Trophoblast cell (in vitro differentiated cells and primary cell): ENCODE measurements at regions not wholly inside any gene's neighbourhood (a gene's known extent, or its start where the extent isn't known, plus 50 kb on each side); places are given as distances from the start of the nearest gene placed in this dataset.

Experiments used
- DNase-seq, 2 donors: peaks; one replicate each; pipeline ENCODE4 v3.0.0-alpha.2; 2016
- H2AFZ ChIP-seq: 2 replicates; pipeline ENCODE4 v1.6.1; 2013; ENCODE audit warnings: low read length, moderate library complexity, mild to moderate bottlenecking; ENCODE audit not compliant: insufficient read depth, poor library complexity
- H2AK5ac ChIP-seq: 2 replicates; pipeline ENCODE4 v1.6.1; 2013; ENCODE audit warnings: mild to moderate bottlenecking, low read length
- H2BK120ac ChIP-seq: 2 replicates; pipeline ENCODE4 v1.6.1; 2013; ENCODE audit warnings: low read length, mild to moderate bottlenecking, moderate library complexity; ENCODE audit not compliant: insufficient read depth, poor library complexity
- H2BK12ac ChIP-seq: 2 replicates; pipeline ENCODE4 v1.6.1; 2013; ENCODE audit warnings: mild to moderate bottlenecking, low read length, moderate library complexity
- H2BK5ac ChIP-seq: 2 replicates; pipeline ENCODE4 v1.6.1; 2013; ENCODE audit warnings: low read length, low read depth, moderate library complexity, mild to moderate bottlenecking; ENCODE audit not compliant: poor library complexity
- H3K14ac ChIP-seq: 2 replicates; pipeline ENCODE4 v1.6.1; 2013; ENCODE audit warnings: mild to moderate bottlenecking, low read length
- H3K18ac ChIP-seq: 2 replicates; pipeline ENCODE4 v1.6.1; 2013; ENCODE audit warnings: mild to moderate bottlenecking, low read length
- H3K23ac ChIP-seq: 2 replicates; pipeline ENCODE4 v1.6.1; 2013; ENCODE audit warnings: low read length
- H3K27ac ChIP-seq: 2 replicates; pipeline ENCODE4 v1.5.1; 2013; ENCODE audit warnings: low read depth, mild to moderate bottlenecking, inconsistent platforms, low read length, moderate library complexity
- H3K27me3 ChIP-seq: 2 replicates; pipeline ENCODE4 v1.6.1; 2013; ENCODE audit warnings: inconsistent platforms, mild to moderate bottlenecking, low read length, moderate library complexity; ENCODE audit not compliant: insufficient read depth
- H3K36me3 ChIP-seq, 2 experiments: 1 replicate in 1 of 2; 2 replicates in 1 of 2; pipeline ENCODE4 v1.6.1; 2013; ENCODE audit warnings: low read length in 2 of 2, mild to moderate bottlenecking in 2 of 2, moderate library complexity in 1 of 2; ENCODE audit not compliant: insufficient read depth in 2 of 2, control insufficient read depth in 1 of 2
- H3K4ac ChIP-seq: 2 replicates; pipeline ENCODE4 v1.6.1; 2013; ENCODE audit warnings: low read depth, mild to moderate bottlenecking, low read length, moderate library complexity
- H3K4me1 ChIP-seq, 2 experiments: 1 replicate in 1 of 2; 2 replicates in 1 of 2; pipeline ENCODE4 v1.6.1; 2013; ENCODE audit warnings: low read length in 2 of 2, mild to moderate bottlenecking in 2 of 2, moderate library complexity in 1 of 2; ENCODE audit not compliant: insufficient read depth in 2 of 2, control insufficient read depth in 1 of 2
- H3K4me2 ChIP-seq: 2 replicates; pipeline ENCODE4 v1.6.1; 2013; ENCODE audit warnings: inconsistent platforms, mild to moderate bottlenecking, low read length, moderate library complexity
- H3K4me3 ChIP-seq: 2 replicates; pipeline ENCODE4 v1.5.1; 2013; ENCODE audit warnings: mild to moderate bottlenecking, low read depth, low read length, inconsistent platforms
- H3K79me1 ChIP-seq: one replicate; pipeline ENCODE4 v1.6.1; 2013; ENCODE audit warnings: low read length
- H3K79me2 ChIP-seq: 2 replicates; pipeline ENCODE4 v1.6.1; 2013; ENCODE audit warnings: low read length, mild to moderate bottlenecking; ENCODE audit not compliant: control insufficient read depth, insufficient read depth, poor library complexity
- H3K9ac ChIP-seq: 2 replicates; pipeline ENCODE4 v1.6.1; 2013; ENCODE audit warnings: mild to moderate bottlenecking, low read length
- H3K9me3 ChIP-seq: 2 replicates; pipeline ENCODE4 v1.6.1; 2013; ENCODE audit warnings: low read depth, mild to moderate bottlenecking, control low read depth, inconsistent platforms, low read length; ENCODE audit not compliant: insufficient read depth
- H4K12ac ChIP-seq: 2 replicates; pipeline ENCODE4 v1.6.1; 2013; ENCODE audit warnings: low read depth, mild to moderate bottlenecking, low read length, moderate library complexity
- H4K8ac ChIP-seq: 2 replicates; pipeline ENCODE4 v1.6.1; 2013; ENCODE audit warnings: low read depth, mild to moderate bottlenecking, low read length, moderate library complexity
- H4K91ac ChIP-seq: one replicate; pipeline ENCODE4 v1.6.1; 2013; ENCODE audit warnings: low read depth, mild to moderate bottlenecking, low read length, moderate library complexity
- WGBS: extraction: QIAGEN DNeasy Blood & Tissue Kit; methylation state at CpG from one replicate; pipeline ENCODE4 v1.1.7; 2013; ENCODE audit warnings: missing lambda C conversion rate; ENCODE audit not compliant: insufficient read length, insufficient coverage; ENCODE audit errors: extremely low coverage; 5-methylcytosine and 5-hydroxymethylcytosine counted together

DNA sequence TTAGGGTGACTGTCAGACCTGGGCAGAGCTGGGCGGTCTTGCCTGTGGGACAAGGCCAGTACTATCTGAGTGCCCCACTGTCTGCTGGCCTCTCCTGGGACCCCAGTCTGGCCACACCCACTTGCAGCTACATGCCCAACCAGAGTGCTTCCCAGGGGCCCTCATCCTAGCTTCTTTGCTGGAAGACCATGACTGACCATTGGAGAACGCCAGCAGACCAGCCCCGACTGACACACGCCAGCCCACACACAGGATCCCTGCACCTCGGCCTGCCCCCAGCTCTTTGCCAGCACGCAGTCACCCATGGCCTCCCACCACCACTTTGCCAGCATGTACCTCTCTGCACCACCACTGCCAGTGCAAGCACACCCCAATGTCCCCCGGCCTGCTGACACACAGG lies 585.7 kb downstream of the ZNF674 start:
- no peaks in the 10 kb centered on the region for H3K27me3 ChIP-seq
- H3K18ac ChIP-seq = no peak overlapping the region
- H4K12ac ChIP-seq = no peak overlapping the region
- no peak overlapping the region for H3K4me3 ChIP-seq
- H3K9ac ChIP-seq = no peak overlapping the region
- H2AFZ ChIP-seq = no peak overlapping the region
- no peak overlapping the region for H3K23ac ChIP-seq
- no peaks in the 10 kb centered on the region for H3K79me2 ChIP-seq
- H4K91ac ChIP-seq = no peak overlapping the region
- no peaks in the 10 kb centered on the region for H3K79me1 ChIP-seq
- no CpG with 5 or more reads among the region's 7 CpGs for WGBS
- no peak overlapping the region for H3K27ac ChIP-seq
- no peak overlapping the region for H3K14ac ChIP-seq
- H3K4me1 ChIP-seq = no peaks in the 10 kb centered on the region
- no peaks in the 10 kb centered on the region for H3K36me3 ChIP-seq
- no peak overlapping the region for H4K8ac ChIP-seq
- H2BK5ac ChIP-seq = no peak overlapping the region
- no peak for DNase-seq
- no peaks in the 10 kb centered on the region for H3K9me3 ChIP-seq
- H2AK5ac ChIP-seq = no peak overlapping the region
- no peak overlapping the region for H3K4me2 ChIP-seq
- no peak overlapping the region for H3K4ac ChIP-seq
- no peak overlapping the region for H2BK120ac ChIP-seq
- no peak overlapping the region for H2BK12ac ChIP-seq

DNA sequence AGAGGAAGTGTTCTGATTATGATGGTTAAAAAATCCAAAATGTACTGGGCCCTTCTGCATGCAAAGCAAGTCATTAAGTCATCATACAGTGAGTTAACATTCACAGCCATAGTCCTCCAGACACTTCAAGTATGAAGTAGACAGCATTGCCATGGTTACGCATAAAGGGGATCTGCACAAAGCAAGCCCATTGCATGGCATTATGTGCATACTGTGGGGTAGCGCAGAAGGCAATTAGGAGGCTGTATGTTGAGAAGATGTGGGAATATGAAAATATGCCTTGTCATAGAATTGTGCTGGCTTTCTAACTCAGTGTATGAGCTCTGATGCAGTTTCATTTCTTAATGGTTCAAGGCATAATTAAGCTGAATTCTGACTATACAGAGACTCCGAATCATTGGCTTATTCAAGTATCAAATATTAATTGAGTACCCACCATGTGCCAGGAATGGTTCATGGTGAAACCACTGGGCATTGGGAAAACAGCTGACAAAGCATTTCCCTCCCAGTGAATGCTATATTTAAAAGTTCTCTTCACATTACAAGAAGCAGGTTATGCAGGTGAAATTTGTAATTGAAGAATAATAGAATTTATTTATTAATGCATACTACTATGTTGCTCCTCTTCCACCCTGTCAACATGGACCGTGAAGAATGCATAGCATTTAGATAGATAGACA lies 588.9 kb downstream of the ZNF674 start:
- no peak overlapping the region for H2BK5ac ChIP-seq
- H3K79me1 ChIP-seq = no peaks in the 10 kb centered on the region
- H3K4me1 ChIP-seq = no peaks in the 10 kb centered on the region
- H2AFZ ChIP-seq = no peak overlapping the region
- no peak overlapping the region for H3K4me3 ChIP-seq
- no peak overlapping the region for H3K14ac ChIP-seq
- H3K23ac ChIP-seq = no peak overlapping the region
- H3K36me3 ChIP-seq = no peaks in the 10 kb centered on the region
- H3K27ac ChIP-seq = no peak overlapping the region
- no CpG with 5 or more reads among the region's 4 CpGs for WGBS
- no peak overlapping the region for H2BK12ac ChIP-seq
- no peak overlapping the region for H3K9ac ChIP-seq
- H3K79me2 ChIP-seq = no peaks in the 10 kb centered on the region
- H3K4me2 ChIP-seq = no peak overlapping the region
- H3K18ac ChIP-seq = no peak overlapping the region
- no peak overlapping the region for H3K4ac ChIP-seq
- H2BK120ac ChIP-seq = no peak overlapping the region
- no peak overlapping the region for H2AK5ac ChIP-seq
- H4K12ac ChIP-seq = no peak overlapping the region
- H4K8ac ChIP-seq = no peak overlapping the region
- no peak for DNase-seq
- H3K9me3 ChIP-seq = no peaks in the 10 kb centered on the region
- no peaks in the 10 kb centered on the region for H3K27me3 ChIP-seq
- no peak overlapping the region for H4K91ac ChIP-seq

DNA sequence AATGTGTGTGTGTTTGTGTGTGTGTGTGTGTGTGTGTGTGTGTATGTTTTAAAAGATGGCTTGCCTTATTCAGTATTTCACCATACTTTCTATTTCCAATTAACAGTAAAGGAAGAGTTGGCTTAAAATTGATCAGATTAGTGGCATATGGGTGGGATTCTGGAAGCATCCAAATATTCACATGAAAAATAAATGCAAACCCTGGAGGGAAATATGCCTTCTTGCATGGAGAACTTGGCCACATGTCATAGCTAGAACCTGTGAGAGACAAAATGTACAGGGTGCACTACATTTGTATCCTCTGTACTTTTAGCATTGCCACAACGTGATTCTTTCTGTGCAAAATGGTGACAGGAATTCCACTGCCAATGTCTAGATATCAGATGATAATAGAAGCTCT lies 589.6 kb downstream of the ZNF674 start:
- Histone ChIP-seq H3K27ac (no peak overlapping the region), H3K4me1 (no peaks in the 10 kb centered on the region), H3K79me1 (no peaks in the 10 kb centered on the region), H3K4me3 (no peak overlapping the region), H3K27me3 (no peaks in the 10 kb centered on the region), H2BK5ac (no peak overlapping the region), H2AK5ac (no peak overlapping the region), H3K9me3 (no peaks in the 10 kb centered on the region), H2BK12ac (no peak overlapping the region), H3K9ac (no peak overlapping the region), H4K8ac (no peak overlapping the region), H4K12ac (no peak overlapping the region), H4K91ac (no peak overlapping the region), H3K23ac (no peak overlapping the region), H2AFZ (no peak overlapping the region), H3K4me2 (no peak overlapping the region), H3K4ac (no peak overlapping the region), H3K79me2 (no peaks in the 10 kb centered on the region), H3K18ac (no peak overlapping the region), H2BK120ac (no peak overlapping the region), H3K36me3 (no peaks in the 10 kb centered on the region), H3K14ac (no peak overlapping the region)
- DNase-seq = no peak
- no CpG with 5 or more reads among the region's 1 CpG for WGBS

GRCh38 chrX:45954026-45954425 lies 591.2 kb downstream of the ZNF674 start:
- no CpG with 5 or more reads among the region's 2 CpGs for whole genome bisulfite sequencing
- Histone ChIP-seq H4K91ac (no peak overlapping the region), H2BK12ac (no peak overlapping the region)

More at GRCh38 chrX:45954026-45954425, 591.2 kb downstream of the ZNF674 start:
- no peak overlapping the region for H3K14ac ChIP-seq
- H3K4me1 ChIP-seq = no peaks in the 10 kb centered on the region
- peak; percentile 72 to 82 for DNase-seq
- H3K4me3 ChIP-seq = no peak overlapping the region
- no peak overlapping the region for H4K12ac ChIP-seq
- no peak overlapping the region for H2BK5ac ChIP-seq
- no peak overlapping the region for H4K8ac ChIP-seq
- no peak overlapping the region for H3K9ac ChIP-seq
- H3K27me3 ChIP-seq = no peaks in the 10 kb centered on the region
- no peak overlapping the region for H3K18ac ChIP-seq
- no peak overlapping the region for H3K4ac ChIP-seq
- no peak overlapping the region for H3K23ac ChIP-seq
- no peak overlapping the region for H2AK5ac ChIP-seq
- H3K9me3 ChIP-seq = no peaks in the 10 kb centered on the region
- H2BK120ac ChIP-seq = no peak overlapping the region
- H3K36me3 ChIP-seq = no peaks in the 10 kb centered on the region
- no peaks in the 10 kb centered on the region for H3K79me1 ChIP-seq
- H2AFZ ChIP-seq = no peak overlapping the region
- H3K79me2 ChIP-seq = no peaks in the 10 kb centered on the region
- H3K27ac ChIP-seq = peak overlapping the region; percentile 52
- no peak overlapping the region for H3K4me2 ChIP-seq
